DMS 273 (cell line): ENCODE measurements at regions not wholly inside any gene's neighbourhood (a gene's known extent, or its start where the extent isn't known, plus 50 kb on each side); places are given as distances from the start of the nearest gene placed in this dataset.

Source experiments
- DNase-seq: peaks from one replicate; lab custom pipeline; 2025; ENCODE audit not compliant: unreplicated experiment; lab: John Stamatoyannopoulos, UW

DNA sequence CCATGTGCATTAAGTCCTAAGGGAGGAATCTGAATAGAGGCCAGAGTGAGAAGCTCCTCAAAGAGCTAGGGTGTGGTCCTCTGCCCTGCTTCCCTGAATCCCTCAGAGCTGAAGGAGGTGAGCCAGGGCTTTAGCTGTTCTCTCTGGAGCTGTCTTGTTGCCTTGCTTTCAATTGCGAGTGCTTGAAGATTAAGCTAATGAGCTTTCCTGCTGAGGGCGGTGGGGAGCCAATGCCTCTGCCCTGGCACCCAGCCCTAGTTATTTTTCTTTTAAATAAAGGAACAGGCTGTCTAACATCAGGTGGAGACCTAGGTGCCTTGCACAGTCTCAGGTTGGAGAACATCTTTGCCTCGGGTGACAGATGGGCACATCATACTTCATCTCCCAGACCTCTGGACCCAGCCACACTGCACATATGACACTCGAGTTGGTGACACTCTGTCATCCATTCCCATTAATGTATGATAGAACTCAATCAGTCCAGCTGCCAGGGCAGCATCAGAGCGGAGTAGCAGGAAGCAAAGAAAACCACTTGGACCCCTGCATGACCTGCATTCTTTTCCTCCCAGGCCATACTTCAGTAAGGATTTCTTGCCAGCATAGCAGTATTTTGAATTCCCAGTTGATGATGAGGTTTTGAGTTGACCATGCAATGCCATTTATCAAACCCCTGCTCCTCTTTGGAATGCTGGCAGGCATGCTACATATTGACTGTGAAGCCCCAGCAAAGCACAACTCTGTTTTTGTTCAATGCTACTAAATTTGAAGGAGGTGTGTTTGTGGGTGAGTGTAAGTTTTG lies 292.7 kb downstream of the RNF144A start:
- peak; percentile 52 for DNase-seq

- DNase-seq = no peak
These were observed 293.5 kb downstream of the RNF144A start for GRCh38 chr2:7210712-7211111.

DNA sequence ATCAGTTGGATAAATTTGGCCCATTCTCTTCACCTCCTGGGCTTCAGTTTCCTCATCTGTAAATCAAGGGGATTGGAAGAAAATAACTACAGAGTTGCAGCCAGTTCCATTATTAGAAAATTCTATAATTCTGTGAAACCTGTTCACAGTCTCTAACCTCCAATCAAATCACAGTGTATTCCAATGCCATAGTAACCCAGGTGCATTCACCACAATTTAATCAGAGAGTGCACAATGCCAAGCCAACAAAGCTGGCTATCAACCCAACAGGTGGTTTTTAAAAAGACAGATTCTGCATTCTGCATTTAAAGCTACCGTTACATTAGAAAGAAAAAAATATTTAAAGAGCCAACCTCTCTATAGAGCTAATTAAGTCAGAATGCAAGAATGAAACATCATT lies 308.6 kb downstream of the RNF144A start:
- no peak for DNase-seq

- DNase-seq = no peak
These were observed 309.3 kb downstream of the RNF144A start for GRCh38 chr2:7226501-7226900.

GRCh38 chr2:7233126-7233525 lies 315.9 kb downstream of the RNF144A start:
- no peak for DNase-seq

GRCh38 chr2:7237466-7237865 lies 320.3 kb downstream of the RNF144A start:
- DNase-seq = no peak

GRCh38 chr2:7239078-7239477 lies 321.9 kb downstream of the RNF144A start:
- DNase-seq = no peak

DNA sequence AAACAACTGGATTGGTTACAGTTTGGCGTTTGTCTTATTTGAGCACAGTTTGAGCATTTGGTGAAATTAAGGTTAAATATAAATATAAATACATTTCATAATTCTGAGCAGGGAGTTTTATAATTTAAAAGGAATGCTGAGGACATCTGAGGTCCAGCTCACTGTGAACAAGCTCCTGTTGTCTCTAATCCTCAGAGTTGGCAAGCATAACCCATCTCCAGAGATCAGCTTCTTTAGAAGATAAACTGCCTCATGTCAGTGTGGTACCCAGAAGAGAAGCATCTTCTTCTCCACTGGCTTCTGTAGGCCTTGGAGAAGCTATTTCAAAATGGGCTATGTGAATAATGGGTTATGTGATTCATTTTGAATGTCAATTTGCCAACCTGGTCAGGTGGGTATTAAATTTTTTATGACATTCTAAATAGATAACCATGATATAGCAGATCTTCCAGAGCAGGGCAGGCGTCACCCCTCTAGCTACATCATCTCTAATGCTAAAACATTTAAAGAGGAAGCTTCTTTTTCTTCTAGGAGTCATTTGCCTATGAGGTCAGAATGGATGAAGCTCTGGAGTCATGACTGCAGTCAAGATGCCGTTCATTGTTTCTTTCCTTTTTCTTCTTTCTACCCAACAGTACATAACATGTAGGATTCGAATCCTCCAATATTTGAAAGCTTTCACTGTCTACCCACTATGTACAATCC lies 324.0 kb downstream of the RNF144A start:
- no peak for DNase-seq

- DNase-seq = no peak
These were observed 325.1 kb downstream of the RNF144A start for GRCh38 chr2:7242189-7242867.

- no peak for DNase-seq
These were observed 326.1 kb downstream of the RNF144A start for GRCh38 chr2:7243276-7243675.

- DNase-seq = no peak
These were observed 339.2 kb downstream of the RNF144A start for GRCh38 chr2:7256377-7256776.

GRCh38 chr2:7262727-7263126 lies 345.5 kb downstream of the RNF144A start:
- no peak for DNase-seq

- peak; percentile 64 for DNase-seq
These were observed 347.6 kb downstream of the RNF144A start for GRCh38 chr2:7264791-7265190.

DNA sequence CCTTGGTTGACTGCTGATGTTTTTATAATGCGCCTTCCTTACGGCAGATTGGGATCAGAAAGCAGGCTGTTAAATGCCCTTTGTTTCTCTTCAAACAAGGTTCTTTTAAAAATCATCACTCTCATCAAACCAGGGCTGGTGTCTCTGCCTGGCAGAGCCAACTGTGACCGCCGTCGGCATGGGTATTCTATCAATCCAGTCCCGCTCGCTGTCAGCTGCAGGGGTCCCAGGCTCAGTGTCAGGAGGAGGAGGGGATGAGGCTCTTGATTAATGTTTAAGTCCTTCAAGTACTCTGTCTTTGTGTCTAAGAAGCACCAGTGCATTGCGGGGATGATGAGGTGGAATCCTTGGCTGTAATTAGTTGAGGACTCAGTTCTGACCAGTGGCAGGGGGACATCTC lies 348.1 kb downstream of the RNF144A start:
- no peak for DNase-seq

GRCh38 chr2:7269106-7269643 lies 352.0 kb downstream of the RNF144A start:
- no peak for DNase-seq

DNA sequence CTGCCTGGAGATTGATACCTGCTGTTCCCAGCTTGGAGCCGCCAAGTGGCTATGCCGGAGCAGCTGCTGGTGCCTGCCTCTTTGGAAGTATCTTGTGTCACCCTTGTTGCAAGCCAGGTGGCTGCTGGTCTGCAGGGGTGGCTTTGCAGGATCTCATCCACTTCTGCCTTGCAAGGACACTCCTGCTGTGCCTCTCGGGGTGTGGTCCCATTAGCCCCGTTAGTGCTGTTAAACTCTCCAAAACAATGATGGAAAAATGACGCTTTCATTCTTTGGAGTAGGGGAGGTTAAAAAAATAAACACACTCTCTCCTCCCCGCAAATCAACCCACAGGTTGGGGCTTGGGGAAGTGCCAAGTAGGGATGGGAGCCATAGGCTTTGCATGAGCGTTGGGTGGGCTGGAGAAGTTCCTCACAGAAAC lies 352.8 kb downstream of the RNF144A start:
- peak; percentile 76 for DNase-seq

GRCh38 chr2:7272210-7272609 lies 355.0 kb downstream of the RNF144A start:
- DNase-seq = no peak

- DNase-seq = no peak
These were observed 361.8 kb downstream of the RNF144A start for GRCh38 chr2:7278984-7279383.

DNA sequence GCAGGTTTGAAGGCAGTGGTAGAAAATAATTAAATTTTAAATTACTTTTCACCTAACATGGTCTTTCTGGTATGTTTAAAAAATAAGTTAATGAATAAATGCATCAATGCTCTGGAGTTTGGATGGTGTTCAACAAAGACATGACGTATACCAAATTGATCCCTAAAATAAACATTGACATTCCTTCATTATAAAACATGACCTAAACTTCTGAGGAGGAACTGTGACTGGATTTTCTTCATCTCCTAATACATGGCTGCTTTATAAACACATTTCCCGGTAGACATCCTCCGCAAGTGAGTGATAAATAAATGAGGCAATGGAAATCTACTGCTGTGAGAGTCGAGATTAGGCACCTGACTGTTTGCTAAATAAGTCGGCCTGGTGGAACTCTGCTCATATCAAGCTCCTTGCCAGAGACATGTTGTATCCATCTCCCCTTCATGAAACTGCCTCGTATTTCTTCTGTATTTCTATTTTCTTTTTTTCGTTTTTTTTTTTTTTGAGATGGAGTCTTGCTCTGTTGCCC lies 362.3 kb downstream of the RNF144A start:
- DNase-seq = no peak

- DNase-seq = no peak
These were observed 363.6 kb downstream of the RNF144A start for GRCh38 chr2:7280790-7281189.
